ENCODE measurements at regions not wholly inside any gene's neighbourhood (a gene's known extent, or its start where the extent isn't known, plus 50 kb on each side); places are given as distances from the start of the nearest gene placed in this dataset.

- TF ChIP-seq CTCF (IDR thresholded peaks at IDR 0.05; ENCODE audit: insufficient read depth, low read length, poor library complexity, severe bottlenecking) (no peak), EZH2phosphoT487 (conservative IDR thresholded peaks at IDR 0.05; ENCODE audit: low read length) (no peak)
Observed at GRCh38 chr2:180661686-180662030, 318.7 kb upstream of the UBE2E3 start.

Measured in SU-DHL-6 (cell line).